ENCODE measurements at regions not wholly inside any gene's neighbourhood (a gene's known extent, or its start where the extent isn't known, plus 50 kb on each side); places are given as distances from the start of the nearest gene placed in this dataset.

DNA sequence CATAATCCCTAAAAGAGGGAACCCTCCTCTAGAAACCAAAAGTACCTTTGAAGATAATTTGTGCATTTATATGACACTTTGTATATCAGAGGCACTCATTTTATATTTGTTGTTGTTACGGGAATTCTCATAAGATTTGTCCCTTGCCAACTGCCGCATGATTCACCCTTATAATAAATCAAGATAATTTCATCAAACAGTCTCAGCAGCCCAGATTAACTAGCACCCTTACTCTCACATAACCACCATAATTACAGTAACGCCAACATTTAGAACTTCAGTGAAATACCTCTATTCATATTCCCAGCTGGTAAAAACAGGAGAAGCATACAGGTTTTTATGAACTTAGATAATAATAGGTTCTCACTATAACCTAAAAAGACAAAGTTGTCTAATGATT lies 271.9 kb downstream of the LRRC3B start:
- TF ChIP-seq, protein P1, sequence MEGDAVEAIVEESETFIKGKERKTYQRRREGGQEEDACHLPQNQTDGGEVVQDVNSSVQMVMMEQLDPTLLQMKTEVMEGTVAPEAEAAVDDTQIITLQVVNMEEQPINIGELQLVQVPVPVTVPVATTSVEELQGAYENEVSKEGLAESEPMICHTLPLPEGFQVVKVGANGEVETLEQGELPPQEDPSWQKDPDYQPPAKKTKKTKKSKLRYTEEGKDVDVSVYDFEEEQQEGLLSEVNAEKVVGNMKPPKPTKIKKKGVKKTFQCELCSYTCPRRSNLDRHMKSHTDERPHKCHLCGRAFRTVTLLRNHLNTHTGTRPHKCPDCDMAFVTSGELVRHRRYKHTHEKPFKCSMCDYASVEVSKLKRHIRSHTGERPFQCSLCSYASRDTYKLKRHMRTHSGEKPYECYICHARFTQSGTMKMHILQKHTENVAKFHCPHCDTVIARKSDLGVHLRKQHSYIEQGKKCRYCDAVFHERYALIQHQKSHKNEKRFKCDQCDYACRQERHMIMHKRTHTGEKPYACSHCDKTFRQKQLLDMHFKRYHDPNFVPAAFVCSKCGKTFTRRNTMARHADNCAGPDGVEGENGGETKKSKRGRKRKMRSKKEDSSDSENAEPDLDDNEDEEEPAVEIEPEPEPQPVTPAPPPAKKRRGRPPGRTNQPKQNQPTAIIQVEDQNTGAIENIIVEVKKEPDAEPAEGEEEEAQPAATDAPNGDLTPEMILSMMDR (IDR thresholded peaks at IDR 0.05), result no peak
- TF ChIP-seq, protein P2, sequence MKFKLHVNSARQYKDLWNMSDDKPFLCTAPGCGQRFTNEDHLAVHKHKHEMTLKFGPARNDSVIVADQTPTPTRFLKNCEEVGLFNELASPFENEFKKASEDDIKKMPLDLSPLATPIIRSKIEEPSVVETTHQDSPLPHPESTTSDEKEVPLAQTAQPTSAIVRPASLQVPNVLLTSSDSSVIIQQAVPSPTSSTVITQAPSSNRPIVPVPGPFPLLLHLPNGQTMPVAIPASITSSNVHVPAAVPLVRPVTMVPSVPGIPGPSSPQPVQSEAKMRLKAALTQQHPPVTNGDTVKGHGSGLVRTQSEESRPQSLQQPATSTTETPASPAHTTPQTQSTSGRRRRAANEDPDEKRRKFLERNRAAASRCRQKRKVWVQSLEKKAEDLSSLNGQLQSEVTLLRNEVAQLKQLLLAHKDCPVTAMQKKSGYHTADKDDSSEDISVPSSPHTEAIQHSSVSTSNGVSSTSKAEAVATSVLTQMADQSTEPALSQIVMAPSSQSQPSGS (CRISPR knock-in tag; IDR thresholded peaks at IDR 0.05; ENCODE audit: borderline replicate concordance, low read depth), result no peak
- TF ChIP-seq MXD4 (CRISPR knock-in tag; IDR thresholded peaks at IDR 0.05; ENCODE audit: borderline replicate concordance) (no peak), FOXP1 (CRISPR knock-in tag; IDR thresholded peaks at IDR 0.05; ENCODE audit: borderline replicate concordance) (no peak), ZNF219 (CRISPR knock-in tag; IDR thresholded peaks at IDR 0.05; ENCODE audit: borderline replicate concordance) (no peak), SP1 (CRISPR knock-in tag; conservative IDR thresholded peaks at IDR 0.05) (no peak), ATF1 (CRISPR knock-in tag; IDR thresholded peaks at IDR 0.05) (no peak), TCF7 (CRISPR knock-in tag; IDR thresholded peaks at IDR 0.05; ENCODE audit: low read depth) (no peak)
- TF ChIP-seq, protein P3, sequence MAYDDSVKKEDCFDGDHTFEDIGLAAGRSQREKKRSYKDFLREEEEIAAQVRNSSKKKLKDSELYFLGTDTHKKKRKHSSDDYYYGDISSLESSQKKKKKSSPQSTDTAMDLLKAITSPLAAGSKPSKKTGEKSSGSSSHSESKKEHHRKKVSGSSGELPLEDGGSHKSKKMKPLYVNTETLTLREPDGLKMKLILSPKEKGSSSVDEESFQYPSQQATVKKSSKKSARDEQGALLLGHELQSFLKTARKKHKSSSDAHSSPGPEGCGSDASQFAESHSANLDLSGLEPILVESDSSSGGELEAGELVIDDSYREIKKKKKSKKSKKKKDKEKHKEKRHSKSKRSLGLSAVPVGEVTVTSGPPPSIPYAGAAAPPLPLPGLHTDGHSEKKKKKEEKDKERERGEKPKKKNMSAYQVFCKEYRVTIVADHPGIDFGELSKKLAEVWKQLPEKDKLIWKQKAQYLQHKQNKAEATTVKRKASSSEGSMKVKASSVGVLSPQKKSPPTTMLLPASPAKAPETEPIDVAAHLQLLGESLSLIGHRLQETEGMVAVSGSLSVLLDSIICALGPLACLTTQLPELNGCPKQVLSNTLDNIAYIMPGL (CRISPR knock-in tag; IDR thresholded peaks at IDR 0.05), result no peak
- TF ChIP-seq, protein P4, sequence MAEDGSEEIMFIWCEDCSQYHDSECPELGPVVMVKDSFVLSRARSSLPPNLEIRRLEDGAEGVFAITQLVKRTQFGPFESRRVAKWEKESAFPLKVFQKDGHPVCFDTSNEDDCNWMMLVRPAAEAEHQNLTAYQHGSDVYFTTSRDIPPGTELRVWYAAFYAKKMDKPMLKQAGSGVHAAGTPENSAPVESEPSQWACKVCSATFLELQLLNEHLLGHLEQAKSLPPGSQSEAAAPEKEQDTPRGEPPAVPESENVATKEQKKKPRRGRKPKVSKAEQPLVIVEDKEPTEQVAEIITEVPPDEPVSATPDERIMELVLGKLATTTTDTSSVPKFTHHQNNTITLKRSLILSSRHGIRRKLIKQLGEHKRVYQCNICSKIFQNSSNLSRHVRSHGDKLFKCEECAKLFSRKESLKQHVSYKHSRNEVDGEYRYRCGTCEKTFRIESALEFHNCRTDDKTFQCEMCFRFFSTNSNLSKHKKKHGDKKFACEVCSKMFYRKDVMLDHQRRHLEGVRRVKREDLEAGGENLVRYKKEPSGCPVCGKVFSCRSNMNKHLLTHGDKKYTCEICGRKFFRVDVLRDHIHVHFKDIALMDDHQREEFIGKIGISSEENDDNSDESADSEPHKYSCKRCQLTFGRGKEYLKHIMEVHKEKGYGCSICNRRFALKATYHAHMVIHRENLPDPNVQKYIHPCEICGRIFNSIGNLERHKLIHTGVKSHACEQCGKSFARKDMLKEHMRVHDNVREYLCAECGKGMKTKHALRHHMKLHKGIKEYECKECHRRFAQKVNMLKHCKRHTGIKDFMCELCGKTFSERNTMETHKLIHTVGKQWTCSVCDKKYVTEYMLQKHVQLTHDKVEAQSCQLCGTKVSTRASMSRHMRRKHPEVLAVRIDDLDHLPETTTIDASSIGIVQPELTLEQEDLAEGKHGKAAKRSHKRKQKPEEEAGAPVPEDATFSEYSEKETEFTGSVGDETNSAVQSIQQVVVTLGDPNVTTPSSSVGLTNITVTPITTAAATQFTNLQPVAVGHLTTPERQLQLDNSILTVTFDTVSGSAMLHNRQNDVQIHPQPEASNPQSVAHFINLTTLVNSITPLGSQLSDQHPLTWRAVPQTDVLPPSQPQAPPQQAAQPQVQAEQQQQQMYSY (CRISPR knock-in tag; IDR thresholded peaks at IDR 0.05), result no peak

All from WTC11 (cell line).